DND-41 (cell line): ENCODE measurements at regions not wholly inside any gene's neighbourhood (a gene's known extent, or its start where the extent isn't known, plus 50 kb on each side); places are given as distances from the start of the nearest gene placed in this dataset.

Source experiments
- EZH2 ChIP-seq: IDR thresholded peaks from 3 replicates; pipeline ENCODE4 v1.6.1; 2012; ENCODE audit warnings: borderline replicate concordance, low read depth, mild to moderate bottlenecking, moderate library complexity, low read length, inconsistent platforms; ENCODE audit not compliant: severe bottlenecking
- TF ChIP-seq, protein P1 (sequence below): IDR thresholded peaks from 2 replicates; pipeline ENCODE4 v1.5.1; 2012; ENCODE audit warnings: borderline replicate concordance, low read length, moderate library complexity, mild to moderate bottlenecking; ENCODE audit not compliant: poor library complexity, severe bottlenecking; ENCODE audit errors: extremely low read depth

DNA sequence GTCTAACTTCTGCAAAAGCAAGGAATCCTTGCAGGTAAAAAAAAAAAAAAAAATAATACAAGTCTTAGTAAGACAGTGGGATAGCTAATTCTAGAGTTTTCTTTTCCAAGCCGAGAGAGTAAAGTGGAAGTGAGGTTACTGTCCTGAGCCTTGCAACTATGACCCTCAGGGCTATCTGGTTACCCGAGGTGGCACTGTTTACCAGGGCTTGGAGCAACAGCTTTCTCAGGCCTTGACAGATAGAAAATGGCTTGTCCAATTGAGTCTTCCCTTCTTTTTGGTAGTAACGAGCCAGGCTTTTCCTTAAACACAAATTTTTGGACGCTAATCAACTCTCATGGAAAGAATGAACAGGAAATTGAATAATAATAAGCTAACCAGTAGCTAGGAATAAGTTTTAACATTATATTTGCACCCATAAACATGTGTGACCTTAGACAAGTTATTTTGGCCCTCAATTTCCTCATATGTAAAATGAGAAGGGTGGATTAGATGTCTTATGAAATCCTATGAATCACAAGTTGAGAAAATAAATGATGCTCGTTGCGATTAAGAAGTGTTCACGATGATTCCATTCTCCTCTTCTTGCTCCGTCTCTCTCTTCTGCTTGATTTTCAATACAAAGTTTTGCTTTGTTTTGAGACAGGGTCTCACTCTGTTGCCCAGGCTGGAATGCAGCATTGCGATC is 236.9 kb upstream of the KBTBD8 start:
- TF ChIP-seq, protein P1, sequence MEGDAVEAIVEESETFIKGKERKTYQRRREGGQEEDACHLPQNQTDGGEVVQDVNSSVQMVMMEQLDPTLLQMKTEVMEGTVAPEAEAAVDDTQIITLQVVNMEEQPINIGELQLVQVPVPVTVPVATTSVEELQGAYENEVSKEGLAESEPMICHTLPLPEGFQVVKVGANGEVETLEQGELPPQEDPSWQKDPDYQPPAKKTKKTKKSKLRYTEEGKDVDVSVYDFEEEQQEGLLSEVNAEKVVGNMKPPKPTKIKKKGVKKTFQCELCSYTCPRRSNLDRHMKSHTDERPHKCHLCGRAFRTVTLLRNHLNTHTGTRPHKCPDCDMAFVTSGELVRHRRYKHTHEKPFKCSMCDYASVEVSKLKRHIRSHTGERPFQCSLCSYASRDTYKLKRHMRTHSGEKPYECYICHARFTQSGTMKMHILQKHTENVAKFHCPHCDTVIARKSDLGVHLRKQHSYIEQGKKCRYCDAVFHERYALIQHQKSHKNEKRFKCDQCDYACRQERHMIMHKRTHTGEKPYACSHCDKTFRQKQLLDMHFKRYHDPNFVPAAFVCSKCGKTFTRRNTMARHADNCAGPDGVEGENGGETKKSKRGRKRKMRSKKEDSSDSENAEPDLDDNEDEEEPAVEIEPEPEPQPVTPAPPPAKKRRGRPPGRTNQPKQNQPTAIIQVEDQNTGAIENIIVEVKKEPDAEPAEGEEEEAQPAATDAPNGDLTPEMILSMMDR = no peak
- TF ChIP-seq EZH2 = no peak
